Neuronal stem cell (in vitro differentiated cells): ENCODE measurements at regions not wholly inside any gene's neighbourhood (a gene's known extent, or its start where the extent isn't known, plus 50 kb on each side); places are given as distances from the start of the nearest gene placed in this dataset.

Source experiments
- DNase-seq: peaks from one replicate; pipeline ENCODE4 v3.0.0-alpha.2; 2013; ENCODE audit warnings: low spot score
- H2AFZ ChIP-seq: one replicate; pipeline ENCODE4 v1.6.1; 2013; ENCODE audit warnings: mild to moderate bottlenecking, low read length, inconsistent platforms
- H2AK5ac ChIP-seq: 2 replicates; pipeline ENCODE4 v1.6.1; 2013; ENCODE audit warnings: low read depth, mild to moderate bottlenecking, inconsistent platforms, low read length, moderate library complexity, mixed read lengths
- H2BK120ac ChIP-seq: 2 replicates; pipeline ENCODE4 v1.6.1; 2013; ENCODE audit warnings: low read depth, mild to moderate bottlenecking, inconsistent platforms, low read length, moderate library complexity, mixed read lengths
- H2BK12ac ChIP-seq: one replicate; pipeline ENCODE4 v1.6.1; 2013; ENCODE audit warnings: low read length, inconsistent platforms
- H2BK15ac ChIP-seq: 2 replicates; pipeline ENCODE4 v1.6.1; 2013; ENCODE audit warnings: mild to moderate bottlenecking, low read length, inconsistent platforms, mixed read lengths
- H2BK5ac ChIP-seq: one replicate; pipeline ENCODE4 v1.6.1; 2013; ENCODE audit warnings: inconsistent platforms, mild to moderate bottlenecking, low read length, moderate library complexity
- H3K14ac ChIP-seq: one replicate; pipeline ENCODE4 v1.6.1; 2013; ENCODE audit warnings: low read length, inconsistent platforms
- H3K18ac ChIP-seq: 2 replicates; pipeline ENCODE4 v1.6.1; 2013; ENCODE audit warnings: low read length, inconsistent platforms
- H3K23ac ChIP-seq: 2 replicates; pipeline ENCODE4 v1.6.1; 2013; ENCODE audit warnings: low read depth, mild to moderate bottlenecking, mixed read lengths, low read length, inconsistent platforms; ENCODE audit not compliant: poor library complexity
- H3K27ac ChIP-seq: replicated peaks from 3 replicates; pipeline ENCODE4 v1.5.1; 2013; ENCODE audit warnings: low read length, inconsistent platforms
- H3K27me3 ChIP-seq, 3 experiments: 2 replicates each; pipeline ENCODE4 v1.6.1; 2013; ENCODE audit warnings: low read length in 3 of 3, mild to moderate bottlenecking in 2 of 3, inconsistent platforms in 1 of 3, low read depth in 1 of 3, mixed read lengths in 1 of 3, moderate library complexity in 1 of 3; ENCODE audit not compliant: control insufficient read depth in 3 of 3, insufficient read depth in 3 of 3
- H3K36me3 ChIP-seq, 2 donors: replicated peaks in 1 of 2; 2 replicates each; pipeline ENCODE4 v1.6.1; 2013; ENCODE audit warnings: low read length in 2 of 2; ENCODE audit not compliant: control insufficient read depth in 2 of 2, insufficient read depth in 2 of 2
- H3K4ac ChIP-seq: 2 replicates; pipeline ENCODE4 v1.6.1; 2013; ENCODE audit warnings: inconsistent platforms, mild to moderate bottlenecking, low read length, moderate library complexity
- H3K4me1 ChIP-seq, 2 donors: 1 replicate in 1 of 2; 2 replicates in 1 of 2; pipeline ENCODE4 v1.6.1; 2013; ENCODE audit warnings: low read length in 2 of 2, low read depth in 1 of 2; ENCODE audit not compliant: control insufficient read depth in 2 of 2, insufficient read depth in 1 of 2
- H3K4me2 ChIP-seq: one replicate; pipeline ENCODE4 v1.6.1; 2013; ENCODE audit warnings: mild to moderate bottlenecking, low read length, inconsistent platforms; ENCODE audit not compliant: insufficient read depth, poor library complexity, severe bottlenecking
- H3K4me3 ChIP-seq, 2 donors: 2 replicates each; pipeline ENCODE4 v1.5.1; 2013; ENCODE audit warnings: low read length in 2 of 2, mild to moderate bottlenecking in 2 of 2, inconsistent platforms in 1 of 2, moderate library complexity in 1 of 2
- H3K79me1 ChIP-seq: one replicate; pipeline ENCODE4 v1.6.1; 2013; ENCODE audit warnings: low read depth, mild to moderate bottlenecking, inconsistent platforms, low read length, moderate library complexity
- H3K9ac ChIP-seq: one replicate; pipeline ENCODE4 v1.6.1; 2013; ENCODE audit warnings: mild to moderate bottlenecking, low read depth, low read length, inconsistent platforms; ENCODE audit not compliant: poor library complexity
- H3K9me3 ChIP-seq, 2 donors: replicated peaks in 1 of 2; 2 replicates each; pipeline versions ENCODE3 to v1.6.1; 2013; ENCODE audit warnings: low read length in 2 of 2, mild to moderate bottlenecking in 2 of 2, inconsistent platforms in 1 of 2, low read depth in 1 of 2, mixed read lengths in 1 of 2, moderate library complexity in 1 of 2; ENCODE audit not compliant: control insufficient read depth in 2 of 2, insufficient read depth in 1 of 2
- H4K8ac ChIP-seq: one replicate; pipeline ENCODE4 v1.6.1; 2013; ENCODE audit warnings: low read depth, mild to moderate bottlenecking, inconsistent platforms, low read length, moderate library complexity
- H4K91ac ChIP-seq: one replicate; pipeline ENCODE4 v1.6.1; 2013; ENCODE audit warnings: low read length, low read depth, mild to moderate bottlenecking, inconsistent platforms; ENCODE audit not compliant: poor library complexity
- WGBS, 2 donors: extraction: QIAGEN DNeasy Blood & Tissue Kit; methylation state at CpG; one replicate each; pipeline ENCODE4 v1.1.7; 2013; ENCODE audit warnings: missing lambda C conversion rate in 2 of 2, mixed read lengths in 1 of 2; ENCODE audit not compliant: insufficient read length in 2 of 2, insufficient replicate concordance in 1 of 2; ENCODE audit errors: extremely low coverage in 2 of 2; 5-methylcytosine and 5-hydroxymethylcytosine counted together

DNA sequence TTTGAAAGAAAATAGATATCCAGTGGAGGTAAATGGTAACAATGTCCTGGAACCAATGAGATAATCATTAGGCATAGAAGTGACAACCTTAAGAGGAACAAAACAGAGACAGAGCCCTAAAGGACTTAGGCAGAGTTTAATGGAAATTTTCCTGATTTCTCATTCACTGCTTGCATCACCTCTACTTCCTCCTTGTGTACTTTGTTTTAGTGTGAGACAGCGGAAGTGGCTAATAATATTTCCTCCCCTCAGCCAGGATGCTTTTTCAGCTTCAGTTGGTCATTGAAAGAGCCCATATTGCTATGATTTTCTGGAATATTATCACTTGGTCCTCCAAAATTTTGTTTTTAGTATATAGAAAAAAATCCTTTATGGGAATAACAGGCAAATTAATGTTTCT lies 153.4 kb upstream of the MPDZ start:
- Histone ChIP-seq H3K14ac (no peak overlapping the region), H3K4ac (no peak overlapping the region)

DNA sequence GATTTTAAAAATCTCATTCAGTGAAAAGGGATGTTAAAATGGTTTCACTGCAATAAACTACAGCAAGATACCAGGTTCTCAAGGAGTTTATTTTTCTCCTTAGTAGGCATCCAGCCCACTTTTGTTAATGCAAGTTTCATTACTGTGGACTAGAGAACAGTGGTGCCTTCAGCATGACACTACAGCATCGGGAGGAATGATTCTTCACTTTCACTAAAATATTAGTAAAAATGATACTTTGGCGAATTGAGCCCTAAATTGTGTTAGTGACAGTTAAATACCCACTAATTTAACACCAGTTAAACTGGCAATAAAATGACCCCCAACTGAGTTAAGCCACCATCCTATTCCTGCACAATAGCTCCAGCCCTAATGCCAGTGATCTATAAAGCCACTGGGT lies 152.2 kb upstream of the MPDZ start:
- no peak overlapping the region for H4K8ac ChIP-seq
- no peak overlapping the region for H3K4me2 ChIP-seq
- H3K27me3 ChIP-seq = no peaks in the 10 kb centered on the region
- no peak overlapping the region for H2BK15ac ChIP-seq
- no peak overlapping the region for H4K91ac ChIP-seq
- no peaks in the 10 kb centered on the region for H3K9me3 ChIP-seq
- no peak overlapping the region for H2AFZ ChIP-seq
- H3K4ac ChIP-seq = no peak overlapping the region
- no peak overlapping the region for H3K4me3 ChIP-seq
- no peak overlapping the region for H3K14ac ChIP-seq
- H2BK120ac ChIP-seq = no peak overlapping the region
- no peak overlapping the region for H2BK5ac ChIP-seq
- H3K23ac ChIP-seq = no peak overlapping the region
- H3K79me1 ChIP-seq = no peaks in the 10 kb centered on the region
- no peak overlapping the region for H3K18ac ChIP-seq
- H3K27ac ChIP-seq = no peak overlapping the region
- peaks cover 4 to 6% of the 10 kb centered on the region in 2 donors for H3K4me1 ChIP-seq
- no peaks in the 10 kb centered on the region for H3K36me3 ChIP-seq
- no peak overlapping the region for H2BK12ac ChIP-seq
- WGBS, 2 donors = no CpG with 5 or more reads among the region's 2 CpGs
- H2AK5ac ChIP-seq = no peak overlapping the region
- DNase-seq = no peak
- no peak overlapping the region for H3K9ac ChIP-seq

More for the DNA sequence above, 153.4 kb upstream of the MPDZ start:
- Histone ChIP-seq H2BK15ac (no peak overlapping the region), H4K8ac (no peak overlapping the region), H2AFZ (no peak overlapping the region), H2BK120ac (no peak overlapping the region), H2AK5ac (no peak overlapping the region), H3K4me1 (peaks cover 4 to 6% of the 10 kb centered on the region in 2 donors), H2BK12ac (no peak overlapping the region), H3K79me1 (no peaks in the 10 kb centered on the region), H3K9me3 (no peaks in the 10 kb centered on the region), H3K27me3 (no peaks in the 10 kb centered on the region), H3K23ac (no peak overlapping the region), H3K18ac (no peak overlapping the region), H3K9ac (no peak overlapping the region), H4K91ac (no peak overlapping the region), H3K4me3 (no peak overlapping the region), H3K4me2 (no peak overlapping the region), H2BK5ac (no peak overlapping the region), H3K36me3 (no peaks in the 10 kb centered on the region), H3K27ac (no peak overlapping the region)
- DNase-seq = no peak
- WGBS, 2 donors = no CpG with 5 or more reads among the region's 1 CpG

DNA sequence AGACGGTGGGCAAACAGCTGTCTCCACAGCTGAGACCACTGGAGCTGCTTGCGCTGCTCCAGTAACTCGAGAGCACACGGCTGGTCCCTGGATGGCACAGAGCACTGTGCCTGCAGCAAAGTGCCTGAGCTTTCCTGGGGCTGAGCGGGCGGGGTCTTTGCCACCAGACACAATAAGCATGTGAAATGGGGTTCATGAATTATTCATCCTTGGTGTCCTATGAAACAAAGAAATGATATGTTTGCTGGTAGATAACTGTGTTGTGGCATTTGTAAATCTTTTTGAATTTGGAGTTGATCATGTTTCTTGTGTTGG lies 151.7 kb upstream of the MPDZ start:
- DNase-seq = no peak
- Histone ChIP-seq H3K18ac (peak overlapping the region; percentile 87), H3K4me1 (peaks cover 4 to 6% of the 10 kb centered on the region in 2 donors), H3K36me3 (no peaks in the 10 kb centered on the region), H3K27ac (no peak overlapping the region), H2BK12ac (no peak overlapping the region), H4K8ac (peak overlapping the region; percentile 29), H2BK120ac (no peak overlapping the region), H3K9me3 (no peaks in the 10 kb centered on the region), H2BK5ac (no peak overlapping the region), H3K9ac (no peak overlapping the region), H2AFZ (no peak overlapping the region), H3K14ac (no peak overlapping the region), H3K27me3 (no peaks in the 10 kb centered on the region), H2AK5ac (peak overlapping the region; percentile 44), H3K4me2 (no peak overlapping the region), H2BK15ac (no peak overlapping the region), H4K91ac (no peak overlapping the region), H3K4ac (no peak overlapping the region), H3K79me1 (no peaks in the 10 kb centered on the region), H3K4me3 (no peak overlapping the region), H3K23ac (no peak overlapping the region)
- no CpG with 5 or more reads among the region's 6 CpGs for WGBS, 2 donors

DNA sequence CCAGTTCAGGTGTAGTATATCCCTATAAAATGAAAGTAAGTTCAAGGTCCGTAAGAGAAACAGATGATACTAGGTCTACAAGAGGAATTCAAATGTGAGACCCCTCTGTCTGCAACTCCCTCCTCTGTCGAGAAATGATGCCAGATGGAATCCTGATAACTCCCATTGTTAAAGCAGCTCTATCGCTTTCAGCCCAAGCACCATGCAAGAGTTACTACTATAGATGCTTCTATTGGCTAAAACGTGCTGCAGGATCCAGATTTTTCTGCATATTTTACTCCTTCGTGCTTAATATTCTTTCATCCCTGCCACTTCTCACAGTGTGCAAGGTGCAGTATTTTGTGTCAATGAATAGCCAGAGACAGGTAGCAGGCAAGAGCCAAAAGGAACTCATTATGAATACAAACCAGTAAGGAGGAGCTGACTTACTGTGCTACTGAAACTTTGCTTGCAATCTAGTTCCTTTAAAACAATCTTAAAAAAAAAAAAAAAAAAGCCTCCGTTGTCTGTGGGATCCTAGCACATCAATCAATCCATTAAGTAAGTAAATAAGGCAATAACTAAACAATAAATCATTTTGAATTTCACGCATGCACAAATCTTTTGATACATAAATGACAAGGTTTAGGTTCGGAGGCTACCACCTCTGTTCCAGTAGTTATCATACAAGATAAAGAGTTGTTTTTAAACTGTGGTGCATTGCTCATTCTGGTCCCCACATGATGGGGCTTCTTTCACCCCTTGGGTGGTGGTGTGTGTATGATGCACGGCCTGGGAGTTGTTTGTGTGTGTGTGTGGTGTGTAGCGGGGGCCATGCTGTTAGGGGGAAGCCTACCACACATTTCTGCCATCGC lies 151.1 kb upstream of the MPDZ start:
- Histone ChIP-seq H4K91ac (no peak overlapping the region), H2BK12ac (no peak overlapping the region), H3K23ac (no peak overlapping the region), H3K9me3 (no peaks in the 10 kb centered on the region), H3K4me3 (no peak overlapping the region), H3K4ac (no peak overlapping the region), H2AK5ac (peak overlapping the region; percentile 44), H3K27ac (no peak overlapping the region), H3K36me3 (no peaks in the 10 kb centered on the region), H3K27me3 (no peaks in the 10 kb centered on the region), H2BK15ac (no peak overlapping the region), H3K4me1 (peaks cover 4 to 6% of the 10 kb centered on the region in 2 donors), H3K9ac (no peak overlapping the region), H3K4me2 (no peak overlapping the region), H2AFZ (no peak overlapping the region), H4K8ac (peak overlapping the region; percentile 29), H2BK120ac (no peak overlapping the region), H3K18ac (peak overlapping the region; percentile 87), H3K79me1 (no peaks in the 10 kb centered on the region), H2BK5ac (no peak overlapping the region), H3K14ac (no peak overlapping the region)
- no peak for DNase-seq
- WGBS, 2 donors = no CpG with 5 or more reads among the region's 11 CpGs
